C4-2B (cell line): ENCODE measurements at regions not wholly inside any gene's neighbourhood (a gene's known extent, or its start where the extent isn't known, plus 50 kb on each side); places are given as distances from the start of the nearest gene placed in this dataset.

Experiments
- H3K27ac ChIP-seq: fragments of 450-650 bp; 2 replicates; pipeline ENCODE4 v1.5.1; 2017
- ZFX ChIP-seq: fragments of 450-650 bp; IDR thresholded peaks from 2 replicates; pipeline ENCODE4 v1.6.1; 2017
- TF ChIP-seq, protein P1 (sequence below): fragments of 450-650 bp; conservative IDR thresholded peaks from 2 replicates; pipeline ENCODE4 v1.5.1; 2017; ENCODE audit warnings: mild to moderate bottlenecking

DNA sequence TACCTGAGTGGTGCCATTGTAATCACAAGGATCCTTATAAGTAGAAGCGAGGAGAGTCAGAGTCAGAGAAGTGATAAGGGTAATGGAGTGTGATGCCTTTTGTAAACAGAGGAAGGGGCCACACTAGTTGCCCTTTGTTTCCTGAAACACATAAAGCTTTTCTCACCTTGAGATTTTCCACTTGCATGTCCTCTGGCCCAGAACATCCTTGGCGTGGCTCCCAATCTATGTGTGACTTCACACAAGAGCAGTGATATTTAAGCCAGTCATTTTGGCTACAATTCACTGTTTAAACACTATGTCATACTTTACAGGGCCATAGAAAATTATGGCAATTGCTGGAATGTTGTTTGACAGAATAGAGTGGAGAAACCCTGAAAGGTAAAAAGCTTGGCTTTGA is 121.2 kb upstream of the BTN3A2 start:
- TF ChIP-seq, protein P1, sequence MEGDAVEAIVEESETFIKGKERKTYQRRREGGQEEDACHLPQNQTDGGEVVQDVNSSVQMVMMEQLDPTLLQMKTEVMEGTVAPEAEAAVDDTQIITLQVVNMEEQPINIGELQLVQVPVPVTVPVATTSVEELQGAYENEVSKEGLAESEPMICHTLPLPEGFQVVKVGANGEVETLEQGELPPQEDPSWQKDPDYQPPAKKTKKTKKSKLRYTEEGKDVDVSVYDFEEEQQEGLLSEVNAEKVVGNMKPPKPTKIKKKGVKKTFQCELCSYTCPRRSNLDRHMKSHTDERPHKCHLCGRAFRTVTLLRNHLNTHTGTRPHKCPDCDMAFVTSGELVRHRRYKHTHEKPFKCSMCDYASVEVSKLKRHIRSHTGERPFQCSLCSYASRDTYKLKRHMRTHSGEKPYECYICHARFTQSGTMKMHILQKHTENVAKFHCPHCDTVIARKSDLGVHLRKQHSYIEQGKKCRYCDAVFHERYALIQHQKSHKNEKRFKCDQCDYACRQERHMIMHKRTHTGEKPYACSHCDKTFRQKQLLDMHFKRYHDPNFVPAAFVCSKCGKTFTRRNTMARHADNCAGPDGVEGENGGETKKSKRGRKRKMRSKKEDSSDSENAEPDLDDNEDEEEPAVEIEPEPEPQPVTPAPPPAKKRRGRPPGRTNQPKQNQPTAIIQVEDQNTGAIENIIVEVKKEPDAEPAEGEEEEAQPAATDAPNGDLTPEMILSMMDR = no peak
- no peak for TF ChIP-seq ZFX
- no peak overlapping the region for H3K27ac ChIP-seq

DNA sequence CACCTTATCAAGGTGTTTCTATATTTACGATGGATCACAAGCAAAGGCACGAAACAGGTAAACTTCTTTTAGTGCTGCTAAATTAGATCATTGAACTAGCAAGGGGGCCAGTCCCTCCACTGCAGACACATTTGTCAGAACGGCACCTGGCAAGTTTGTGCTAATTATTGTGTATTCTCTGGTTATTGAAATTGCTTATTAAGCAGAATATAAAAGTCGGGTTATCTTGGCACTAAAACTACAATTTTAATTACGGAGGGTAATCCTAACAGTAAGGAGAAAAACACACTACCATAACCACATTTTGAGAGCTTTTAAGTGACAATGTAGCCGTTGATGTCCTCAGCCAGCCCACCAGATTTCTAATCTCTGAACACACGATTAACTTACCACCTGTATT is 118.9 kb upstream of the BTN3A2 start:
- H3K27ac ChIP-seq = no peak overlapping the region
- TF ChIP-seq, protein P1 = no peak
- TF ChIP-seq ZFX = no peak

DNA sequence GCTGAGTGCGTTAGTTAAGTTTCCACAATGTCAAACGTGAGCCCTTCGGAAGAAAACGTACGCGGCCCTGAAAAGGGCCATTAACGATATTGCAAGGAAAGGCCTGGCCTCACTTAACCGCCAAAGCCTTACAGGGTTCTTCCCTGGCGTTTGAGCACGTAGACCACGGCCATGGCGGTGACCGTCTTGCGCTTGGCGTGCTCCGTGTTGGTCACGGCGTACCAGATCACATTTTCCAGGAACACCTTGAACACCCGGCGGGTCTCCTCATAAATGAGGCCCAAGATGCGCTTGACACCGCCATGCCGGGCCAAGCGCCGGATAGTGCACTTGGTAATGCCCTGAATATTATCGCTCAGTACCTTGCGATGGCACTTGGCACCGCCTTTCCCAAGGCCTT is 118.4 kb upstream of the BTN3A2 start:
- no peak for TF ChIP-seq ZFX
- TF ChIP-seq, protein P1 = no peak
- H3K27ac ChIP-seq = no peak overlapping the region

DNA sequence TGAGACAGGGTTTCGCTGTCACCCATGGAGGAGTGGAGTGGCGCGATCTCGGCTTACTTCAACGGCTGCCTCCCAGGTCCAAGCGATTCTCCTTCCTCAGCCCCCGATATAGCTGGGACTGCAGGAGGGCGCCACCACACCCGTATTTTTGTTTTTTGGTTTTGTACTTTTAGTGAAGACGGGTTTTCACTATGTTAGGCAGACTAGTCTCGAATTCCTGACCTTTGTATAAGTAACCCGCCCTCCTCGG is 115.4 kb upstream of the BTN3A2 start:
- TF ChIP-seq, protein P1 = no peak
- TF ChIP-seq ZFX = no peak
- H3K27ac ChIP-seq = no peak overlapping the region

DNA sequence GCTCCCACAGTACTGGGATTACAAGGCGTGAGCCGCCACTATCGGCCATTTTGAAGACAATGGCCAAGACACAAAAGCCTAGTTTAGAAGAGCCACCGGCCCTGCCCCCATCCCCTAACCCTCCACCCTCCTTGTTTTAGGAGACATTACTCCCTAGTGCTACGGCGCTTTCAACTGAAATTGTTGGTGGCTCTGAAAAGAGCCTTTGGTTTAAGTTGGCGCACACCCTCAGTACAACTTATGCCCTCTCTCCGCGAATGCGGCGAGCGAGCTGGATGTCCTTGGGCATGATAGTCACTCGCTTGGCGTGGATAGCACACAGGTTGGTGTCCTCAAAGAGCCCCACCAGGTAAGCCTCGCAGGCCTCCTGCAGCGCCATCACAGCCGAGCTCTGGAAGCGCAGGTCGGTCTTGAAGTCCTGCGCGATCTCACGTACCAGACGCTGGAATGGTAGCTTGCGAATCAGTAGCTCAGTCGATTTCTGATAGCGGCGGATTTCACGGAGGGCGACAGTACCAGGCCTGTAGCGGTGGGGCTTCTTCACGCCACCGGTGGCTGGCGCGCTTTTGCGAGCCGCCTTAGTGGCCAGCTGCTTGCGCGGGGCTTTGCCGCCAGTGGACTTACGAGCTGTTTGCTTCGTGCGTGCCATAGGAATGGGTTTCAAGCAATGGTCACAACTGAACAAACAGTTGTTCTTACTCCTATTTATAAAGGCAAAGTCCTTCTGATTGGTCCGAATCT is 114.9 kb upstream of the BTN3A2 start:
- no peak overlapping the region for H3K27ac ChIP-seq
- no peak for TF ChIP-seq ZFX
- TF ChIP-seq, protein P1 = no peak

DNA sequence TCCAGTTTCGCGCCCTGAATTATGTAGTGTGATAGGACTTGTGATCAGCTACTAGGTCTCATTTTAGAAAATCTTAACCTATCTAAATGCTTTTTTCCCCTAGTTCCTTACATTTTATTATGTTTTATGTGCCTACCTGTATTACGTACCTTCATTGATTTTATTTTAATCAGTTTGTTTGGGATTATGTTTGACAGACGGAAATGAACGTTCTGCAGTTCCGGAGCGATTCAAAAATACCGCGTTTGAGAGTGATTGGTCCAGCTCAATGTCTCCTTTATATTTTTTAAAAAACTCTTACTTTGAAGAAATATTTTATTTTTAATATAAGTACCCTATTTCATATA is 114.3 kb upstream of the BTN3A2 start:
- TF ChIP-seq, protein P1 = no peak
- no peak for TF ChIP-seq ZFX
- no peak overlapping the region for H3K27ac ChIP-seq

DNA sequence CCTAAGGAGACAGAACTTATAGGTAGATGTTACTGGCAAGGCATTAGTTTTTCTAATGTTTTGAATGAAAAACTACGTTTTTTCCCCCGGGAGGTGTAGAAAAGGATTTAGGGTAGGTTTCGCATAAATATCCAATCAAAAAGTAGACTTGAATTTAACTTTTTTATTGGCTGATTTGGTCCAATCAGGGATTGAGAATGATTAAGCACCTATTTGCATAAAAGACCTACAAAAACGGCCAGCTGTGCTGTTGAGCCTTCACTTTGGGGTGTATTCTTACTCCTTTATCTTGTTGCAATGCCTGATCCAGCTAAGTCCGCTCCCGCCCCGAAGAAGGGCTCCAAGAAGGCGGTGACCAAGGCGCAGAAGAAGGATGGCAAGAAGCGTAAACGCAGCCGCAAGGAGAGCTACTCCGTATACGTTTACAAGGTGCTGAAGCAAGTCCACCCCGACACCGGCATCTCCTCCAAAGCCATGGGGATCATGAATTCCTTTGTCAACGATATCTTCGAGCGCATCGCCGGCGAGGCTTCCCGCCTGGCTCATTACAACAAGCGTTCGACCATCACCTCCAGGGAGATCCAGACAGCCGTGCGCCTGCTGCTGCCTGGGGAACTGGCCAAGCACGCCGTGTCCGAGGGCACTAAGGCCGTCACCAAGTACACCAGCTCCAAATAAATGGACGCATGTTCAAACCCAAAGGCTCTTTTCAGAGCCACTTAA is 113.5 kb upstream of the BTN3A2 start:
- no peak for TF ChIP-seq ZFX
- TF ChIP-seq, protein P1 = no peak
- H3K27ac ChIP-seq = no peak overlapping the region
